GM19193 (cell line): ENCODE measurements at regions not wholly inside any gene's neighbourhood (a gene's known extent, or its start where the extent isn't known, plus 50 kb on each side); places are given as distances from the start of the nearest gene placed in this dataset.

Experiments used
- POLR2A ChIP-seq: IDR thresholded peaks from 4 replicates; pipeline ENCODE4 v1.6.1; 2011; ENCODE audit not compliant: insufficient read depth, insufficient read length; ENCODE audit errors: extremely low read depth

- TF ChIP-seq POLR2A: no peak
Observed at GRCh38 chr14:53638966-53639365, 317.7 kb downstream of the BMP4 start.

- TF ChIP-seq POLR2A: no peak
Observed at GRCh38 chr14:53634793-53635192, 321.8 kb downstream of the BMP4 start.

GRCh38 chr14:53630336-53630735, 326.3 kb downstream of the BMP4 start:
- no peak for TF ChIP-seq POLR2A

- no peak for TF ChIP-seq POLR2A
Observed at GRCh38 chr14:53628732-53629430, 327.7 kb downstream of the BMP4 start.

GRCh38 chr14:53628261-53628660, 328.4 kb downstream of the BMP4 start:
- TF ChIP-seq POLR2A: no peak

GRCh38 chr14:53626761-53627160, 329.9 kb downstream of the BMP4 start:
- no peak for TF ChIP-seq POLR2A

- no peak for TF ChIP-seq POLR2A
Observed at GRCh38 chr14:53622447-53622846, 334.2 kb downstream of the BMP4 start.

GRCh38 chr14:53621921-53622320, 334.7 kb downstream of the BMP4 start:
- no peak for TF ChIP-seq POLR2A

- no peak for TF ChIP-seq POLR2A
Observed at GRCh38 chr14:53621433-53621832, 335.2 kb downstream of the BMP4 start.

- no peak for TF ChIP-seq POLR2A
Observed at GRCh38 chr14:53620890-53621289, 335.7 kb downstream of the BMP4 start.

GRCh38 chr14:53620317-53620716, 336.3 kb downstream of the BMP4 start:
- TF ChIP-seq POLR2A: no peak

GRCh38 chr14:53619691-53620231, 336.9 kb downstream of the BMP4 start:
- no peak for TF ChIP-seq POLR2A

- no peak for TF ChIP-seq POLR2A
Observed at GRCh38 chr14:53615252-53615651, 341.4 kb downstream of the BMP4 start.

GRCh38 chr14:53613404-53614253, 343.0 kb downstream of the BMP4 start:
- peak; percentile 40 for TF ChIP-seq POLR2A

GRCh38 chr14:53610947-53611346, 345.7 kb downstream of the BMP4 start:
- no peak for TF ChIP-seq POLR2A

GRCh38 chr14:53609009-53609408, 347.6 kb downstream of the BMP4 start:
- no peak for TF ChIP-seq POLR2A
